KMS-11 (cell line): ENCODE measurements at regions not wholly inside any gene's neighbourhood (a gene's known extent, or its start where the extent isn't known, plus 50 kb on each side); places are given as distances from the start of the nearest gene placed in this dataset.

Experiments used
- H2AFZ ChIP-seq: fragments of 200-600 bp; sonication (generic); 2 replicates; pipeline ENCODE4 v1.6.1; 2016; ENCODE audit warnings: antibody characterized with exemption, mixed run types, low read depth
- H3K27ac ChIP-seq: fragments of 200-600 bp; sonication (generic); 2 replicates; pipeline ENCODE4 v1.6.1; 2016; ENCODE audit warnings: mild to moderate bottlenecking, mixed run types
- H3K27me3 ChIP-seq: fragments of 200-600 bp; sonication (generic); 2 replicates; pipeline ENCODE4 v1.6.1; 2017; ENCODE audit warnings: mild to moderate bottlenecking, low read depth, mixed run types, moderate library complexity; ENCODE audit not compliant: insufficient read depth
- H3K36me3 ChIP-seq: fragments of 200-600 bp; sonication (generic); 2 replicates; pipeline ENCODE4 v1.6.1; 2017; ENCODE audit warnings: mild to moderate bottlenecking, mixed run types; ENCODE audit not compliant: insufficient read depth
- H3K4me1 ChIP-seq: fragments of 200-600 bp; sonication (generic); 2 replicates; pipeline ENCODE4 v1.6.1; 2016; ENCODE audit warnings: mild to moderate bottlenecking, low read depth, mixed run types; ENCODE audit not compliant: poor library complexity, severe bottlenecking
- H3K4me2 ChIP-seq: fragments of 200-600 bp; sonication (generic); 2 replicates; pipeline ENCODE4 v1.7.0; 2016; ENCODE audit warnings: mild to moderate bottlenecking, mixed run types
- H3K4me3 ChIP-seq: fragments of 200-600 bp; sonication (generic); IDR thresholded peaks from 2 replicates; pipeline ENCODE4 v1.6.1; 2017; ENCODE audit warnings: low read depth, low read length, mixed read lengths; ENCODE audit not compliant: insufficient read depth
- H3K79me2 ChIP-seq: fragments of 200-600 bp; sonication (generic); 2 replicates; pipeline ENCODE4 v1.6.1; 2016; ENCODE audit warnings: low read depth, mixed run types; ENCODE audit not compliant: insufficient read depth
- H3K9ac ChIP-seq: fragments of 200-600 bp; sonication (generic); 2 replicates; pipeline ENCODE4 v1.6.1; 2016; ENCODE audit warnings: mild to moderate bottlenecking, mixed run types
- H4K20me1 ChIP-seq: fragments of 200-600 bp; sonication (generic); 2 replicates; pipeline ENCODE4 v1.6.1; 2016; ENCODE audit warnings: mild to moderate bottlenecking, mixed run types; ENCODE audit not compliant: insufficient read depth
- CTCF ChIP-seq: fragments of 200-600 bp; sonication (generic); conservative IDR thresholded peaks from 2 replicates; pipeline ENCODE4 v1.6.1; 2017; ENCODE audit warnings: low read depth, mild to moderate bottlenecking, antibody characterized with exemption, low read length, moderate library complexity, mixed read lengths

- H3K4me2 ChIP-seq, result no peak overlapping the region
- TF ChIP-seq CTCF, result no peak
- H3K79me2 ChIP-seq, result no peaks in the 10 kb centered on the region
Measured at GRCh38 chr7:10212649-10213048, 761.0 kb upstream of the PHF14 start.

GRCh38 chr7:10216462-10216861 is 757.2 kb upstream of the PHF14 start:
- H3K4me1 ChIP-seq, result peaks cover 18% of the 10 kb centered on the region
- H3K9ac ChIP-seq, result no peak overlapping the region
- no peak overlapping the region for H2AFZ ChIP-seq
- TF ChIP-seq CTCF, result no peak
- H3K27ac ChIP-seq, result no peak overlapping the region
- no peak overlapping the region for H3K4me3 ChIP-seq
- H3K27me3 ChIP-seq, result no peaks in the 10 kb centered on the region
- no peaks in the 10 kb centered on the region for H3K36me3 ChIP-seq
- H3K4me2 ChIP-seq, result no peak overlapping the region
- no peaks in the 10 kb centered on the region for H4K20me1 ChIP-seq
- H3K79me2 ChIP-seq, result no peaks in the 10 kb centered on the region

More at GRCh38 chr7:10212649-10213048, 761.0 kb upstream of the PHF14 start:
- Histone ChIP-seq H3K4me1 (peaks cover 13% of the 10 kb centered on the region), H3K27ac (no peak overlapping the region), H3K9ac (no peak overlapping the region), H2AFZ (no peak overlapping the region), H3K4me3 (no peak overlapping the region), H3K27me3 (no peaks in the 10 kb centered on the region), H4K20me1 (no peaks in the 10 kb centered on the region), H3K36me3 (no peaks in the 10 kb centered on the region)

GRCh38 chr7:10221084-10221483 is 752.6 kb upstream of the PHF14 start:
- Histone ChIP-seq H3K9ac (no peak overlapping the region), H3K27me3 (no peaks in the 10 kb centered on the region), H3K79me2 (no peaks in the 10 kb centered on the region), H3K4me2 (no peak overlapping the region), H3K4me3 (no peak overlapping the region), H3K36me3 (no peaks in the 10 kb centered on the region), H4K20me1 (no peaks in the 10 kb centered on the region), H2AFZ (no peak overlapping the region), H3K27ac (no peak overlapping the region), H3K4me1 (peaks cover 18% of the 10 kb centered on the region)
- no peak for TF ChIP-seq CTCF

GRCh38 chr7:10222976-10223375 is 750.7 kb upstream of the PHF14 start:
- Histone ChIP-seq H3K36me3 (no peaks in the 10 kb centered on the region), H4K20me1 (no peaks in the 10 kb centered on the region), H3K4me2 (no peak overlapping the region), H3K27ac (no peak overlapping the region), H2AFZ (no peak overlapping the region), H3K4me1 (peaks cover 2% of the 10 kb centered on the region), H3K27me3 (no peaks in the 10 kb centered on the region), H3K79me2 (no peaks in the 10 kb centered on the region), H3K9ac (no peak overlapping the region), H3K4me3 (no peak overlapping the region)
- TF ChIP-seq CTCF, result no peak

GRCh38 chr7:10225275-10225674 is 748.4 kb upstream of the PHF14 start:
- Histone ChIP-seq H3K4me1 (no peaks in the 10 kb centered on the region), H3K27ac (no peak overlapping the region)
- no peak for TF ChIP-seq CTCF

More at GRCh38 chr7:10225275-10225674, 748.4 kb upstream of the PHF14 start:
- H3K4me2 ChIP-seq, result no peak overlapping the region
- H3K27me3 ChIP-seq, result no peaks in the 10 kb centered on the region
- no peaks in the 10 kb centered on the region for H3K79me2 ChIP-seq
- no peak overlapping the region for H2AFZ ChIP-seq
- H3K4me3 ChIP-seq, result no peak overlapping the region
- H4K20me1 ChIP-seq, result no peaks in the 10 kb centered on the region
- no peak overlapping the region for H3K9ac ChIP-seq
- H3K36me3 ChIP-seq, result no peaks in the 10 kb centered on the region
